ENCODE measurements at regions not wholly inside any gene's neighbourhood (a gene's known extent, or its start where the extent isn't known, plus 50 kb on each side); places are given as distances from the start of the nearest gene placed in this dataset.

- TF ChIP-seq HNF1B (CRISPR knock-in tag; IDR thresholded peaks at IDR 0.05) (no peak), ZNF720 (CRISPR knock-in tag; IDR thresholded peaks at IDR 0.05) (no peak), NR2F6 (IDR thresholded peaks at IDR 0.05) (no peak), NR2F6 (CRISPR knock-in tag; IDR thresholded peaks at IDR 0.05) (no peak), TFE3 (CRISPR knock-in tag; IDR thresholded peaks at IDR 0.05) (no peak), IKZF5 (CRISPR knock-in tag; IDR thresholded peaks at IDR 0.05) (no peak), ZNF468 (CRISPR knock-in tag; IDR thresholded peaks at IDR 0.05) (no peak), HCFC1 (IDR thresholded peaks at IDR 0.05; ENCODE audit: low read depth, low read length) (no peak), ZNF335 (CRISPR knock-in tag; IDR thresholded peaks at IDR 0.05) (no peak), U2AF1 (optimal IDR thresholded peaks at IDR 0.05; ENCODE audit: low read depth, low read length) (no peak), SALL1 (CRISPR knock-in tag; IDR thresholded peaks at IDR 0.05) (no peak), ZNF549 (CRISPR knock-in tag; IDR thresholded peaks at IDR 0.05) (no peak), ZFP62 (CRISPR knock-in tag; IDR thresholded peaks at IDR 0.05) (no peak), SIN3B (IDR thresholded peaks at IDR 0.05; ENCODE audit: low read length) (no peak)
- no peak overlapping the region for H2AFZ ChIP-seq (ENCODE audit: low read length)
- H3K9ac ChIP-seq (ENCODE audit: insufficient read depth, low read depth, low read length) = no peak overlapping the region
- ATAC-seq = no peak
- no peaks in the 10 kb centered on the region for H4K20me1 ChIP-seq (ENCODE audit: insufficient read depth, low read length)
- ChIA-PET POLR2A (no interaction called here), CTCF (ENCODE audit: low intra/inter-chr PET ratio, low total read pairs) (no interaction called here)
- H3K36me3 ChIP-seq (replicated peaks in 1 of 2; ENCODE audit: control insufficient read depth in 1 of 2, insufficient read depth in 2 of 2, low read length in 2 of 2) = no peaks in the 10 kb centered on the region
- intact Hi-C loops (cut with micrococcal nuclease; ENCODE audit: unreplicated experiment) = no loop called here
- no peak overlapping the region for H3K4me3 ChIP-seq (replicated peaks in 1 of 3; ENCODE audit: insufficient read depth in 1 of 3, low read depth in 2 of 3, low read length in 3 of 3)
- BruUV-seq (replicated peaks) = no TSS peak
- in situ Hi-C loops (cut with HindIII; ENCODE audit: extremely low pct_ligation_motif_present, low pct_unique_long_range_greater_than_20kb) = no loop called here
- H3K4me1 ChIP-seq (ENCODE audit: insufficient read depth, low read length) = no peaks in the 10 kb centered on the region
- H3K79me2 ChIP-seq (ENCODE audit: insufficient read depth, low read length) = no peaks in the 10 kb centered on the region
- no peak overlapping the region for H3K4me2 ChIP-seq (ENCODE audit: low read depth, low read length)
- peaks cover 0 to 4% of the 10 kb centered on the region in 2 experiments; a peak in 2 of 5 replicates for H3K27me3 ChIP-seq (ENCODE audit: control insufficient read depth in 1 of 2, insufficient read depth in 2 of 2, low read length in 2 of 2)
- H3K9me3 ChIP-seq (ENCODE audit: low read length) = no peaks in the 10 kb centered on the region
- no peak for DNase-seq (ENCODE audit: low spot score)
- no peak overlapping the region for H3K27ac ChIP-seq (ENCODE audit: extremely low read length, insufficient read depth, low read length)
- no peak for FAIRE-seq
- WGBS (ENCODE audit: low lambda C conversion rate) = under 1% methylated on average over 4 of the region's 4 CpGs
Observed at GRCh38 chr2:129483366-129483765, 496.1 kb upstream of the RAB6C start.
